ENCODE measurements at regions not wholly inside any gene's neighbourhood (a gene's known extent, or its start where the extent isn't known, plus 50 kb on each side); places are given as distances from the start of the nearest gene placed in this dataset.
"Not testable (repeated sequence)": the region's sequence is repeated elsewhere in the genome, so short reads cannot be mapped to it uniquely, and the experiment has no call there.

DNA sequence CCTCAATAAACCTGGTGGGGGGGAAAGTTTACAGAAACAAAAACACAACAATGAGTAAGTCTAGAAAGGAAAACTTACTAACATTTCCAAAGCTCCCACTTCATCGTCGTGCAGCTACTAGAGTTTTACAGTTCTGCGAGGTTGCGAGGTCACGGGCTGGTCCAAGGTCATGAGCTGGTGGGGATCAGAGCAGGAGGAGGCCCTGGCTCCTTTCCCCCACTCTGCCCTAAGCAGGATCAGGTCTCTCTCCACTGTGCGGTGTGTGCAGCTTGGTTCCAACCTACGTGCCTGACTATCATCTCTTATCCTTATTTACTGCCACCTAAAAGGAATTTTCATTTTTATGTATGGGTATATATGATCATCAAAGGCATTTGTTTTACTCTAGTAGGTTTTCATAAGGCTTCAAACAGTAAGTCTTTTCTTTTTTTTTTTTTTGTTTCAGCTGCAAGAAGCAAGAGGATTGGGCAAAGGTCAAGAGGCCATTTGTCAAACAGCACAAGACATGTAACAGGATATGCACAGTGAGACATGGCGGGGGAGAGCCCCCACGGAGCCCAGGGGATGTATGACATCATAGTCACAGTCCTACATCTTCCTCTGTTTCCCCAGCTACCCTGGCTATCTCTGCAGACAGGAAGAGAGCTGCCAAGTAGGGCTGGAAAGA is 76.6 kb upstream of the POMP start:
- H3K36me3 Mint-ChIP-seq (ENCODE audit: low read depth): no peaks in the 10 kb centered on the region
- no peaks in the 10 kb centered on the region for H3K9me3 Mint-ChIP-seq
- no peak overlapping the region for H3K27ac Mint-ChIP-seq
- H3K4me1 Mint-ChIP-seq (ENCODE audit: low read depth): peaks cover 15% of the 10 kb centered on the region
- H3K4me3 Mint-ChIP-seq: no peak overlapping the region
- peaks cover 8% of the 10 kb centered on the region for H3K27me3 Mint-ChIP-seq (ENCODE audit: low read depth)

DNA sequence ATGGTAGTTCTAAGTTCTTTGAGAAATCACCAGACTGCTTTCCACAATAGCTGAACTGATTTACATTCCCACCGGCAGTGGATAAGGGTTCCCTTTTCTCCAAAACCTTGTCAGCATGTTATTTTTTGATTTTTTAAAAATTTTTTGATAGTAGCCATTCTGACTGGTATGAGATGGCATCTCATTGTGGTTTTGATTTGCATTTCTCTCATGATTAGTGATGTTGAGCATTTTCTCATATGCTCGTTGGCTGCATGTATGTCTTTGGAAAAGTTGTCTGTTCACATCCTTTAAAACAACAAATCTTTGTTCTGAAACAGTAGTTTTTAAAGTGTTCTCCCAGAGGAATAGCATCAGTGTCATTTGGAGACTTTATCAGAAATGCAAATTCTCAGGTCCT is 77.5 kb upstream of the POMP start:
- Mint-ChIP-seq H3K4me3 (no peak overlapping the region), H3K4me1 (ENCODE audit: low read depth) (peaks cover 15% of the 10 kb centered on the region), H3K9me3 (no peaks in the 10 kb centered on the region), H3K27ac (no peak overlapping the region), H3K36me3 (ENCODE audit: low read depth) (no peaks in the 10 kb centered on the region), H3K27me3 (ENCODE audit: low read depth) (peaks cover 6% of the 10 kb centered on the region)

- Mint-ChIP-seq H3K27me3 (ENCODE audit: low read depth) (peaks cover 6% of the 10 kb centered on the region), H3K4me3 (no peak overlapping the region), H3K27ac (no peak overlapping the region), H3K9me3 (peaks cover 2% of the 10 kb centered on the region), H3K4me1 (ENCODE audit: low read depth) (peaks cover 11% of the 10 kb centered on the region), H3K36me3 (ENCODE audit: low read depth) (no peaks in the 10 kb centered on the region)
These were observed 79.2 kb upstream of the POMP start for GRCh38 chr13:28579736-28580135.

- Mint-ChIP-seq H3K4me3 (no peak overlapping the region), H3K9me3 (peaks cover 6% of the 10 kb centered on the region), H3K4me1 (ENCODE audit: low read depth) (peaks cover 15% of the 10 kb centered on the region), H3K27ac (no peak overlapping the region), H3K36me3 (ENCODE audit: low read depth) (peaks cover 3% of the 10 kb centered on the region), H3K27me3 (ENCODE audit: low read depth) (peaks cover 6% of the 10 kb centered on the region)
These were observed 79.6 kb upstream of the POMP start for GRCh38 chr13:28579322-28579721.

DNA sequence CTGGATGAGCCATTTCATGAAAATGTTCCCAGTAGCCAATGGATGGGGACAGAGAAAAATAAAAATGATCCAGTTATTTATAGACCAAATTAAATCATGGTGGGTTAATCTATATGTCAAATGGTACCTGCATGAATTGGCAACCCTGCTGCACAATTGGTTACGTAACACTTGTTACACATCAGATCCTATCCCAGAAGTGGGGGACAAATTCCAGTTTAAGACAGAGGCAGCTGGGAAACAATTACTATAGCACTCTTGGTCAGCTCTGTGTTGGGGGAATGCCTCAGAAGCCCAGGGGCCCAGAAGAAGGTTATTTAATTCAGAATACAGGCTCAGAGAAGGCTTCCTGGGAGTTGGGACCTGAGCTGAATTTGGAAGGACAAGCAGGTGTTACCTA is 81.1 kb upstream of the FLT1 start:
- Mint-ChIP-seq H3K27me3 (ENCODE audit: low read depth) (peaks cover 6% of the 10 kb centered on the region), H3K4me1 (ENCODE audit: low read depth) (peaks cover 7% of the 10 kb centered on the region), H3K4me3 (no peak overlapping the region), H3K27ac (no peak overlapping the region), H3K9me3 (peaks cover 9% of the 10 kb centered on the region), H3K36me3 (ENCODE audit: low read depth) (peaks cover 3% of the 10 kb centered on the region)

DNA sequence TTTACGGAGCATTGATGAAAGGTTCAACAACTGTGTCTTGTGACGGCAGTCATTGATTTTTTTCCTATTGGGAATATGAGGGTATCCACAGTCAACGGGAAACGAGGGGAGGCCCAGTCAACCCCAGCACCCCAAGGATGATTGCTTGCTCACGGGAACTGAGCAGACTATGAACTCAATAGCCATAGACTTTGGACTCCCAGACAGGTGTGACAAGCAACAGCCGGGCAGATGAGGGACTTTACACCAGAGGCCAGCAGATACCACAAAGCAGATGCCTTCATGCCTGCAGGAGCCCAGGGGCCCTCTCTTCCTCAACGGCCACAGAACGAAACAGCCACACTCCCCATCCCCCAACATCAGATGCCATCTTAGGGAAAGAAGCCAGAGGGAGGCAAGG is 80.3 kb upstream of the FLT1 start:
- Mint-ChIP-seq H3K4me3 (no peak overlapping the region), H3K9me3 (peaks cover 9% of the 10 kb centered on the region), H3K27me3 (ENCODE audit: low read depth) (peaks cover 6% of the 10 kb centered on the region), H3K27ac (no peak overlapping the region), H3K36me3 (ENCODE audit: low read depth) (peaks cover 3% of the 10 kb centered on the region), H3K4me1 (ENCODE audit: low read depth) (peaks cover 7% of the 10 kb centered on the region)

GRCh38 chr13:28574617-28575142 is 79.8 kb upstream of the FLT1 start:
- Mint-ChIP-seq H3K4me3 (no peak overlapping the region), H3K27ac (peak overlapping the region; percentile 75), H3K27me3 (ENCODE audit: low read depth) (peaks cover 6% of the 10 kb centered on the region), H3K9me3 (peaks cover 9% of the 10 kb centered on the region), H3K4me1 (ENCODE audit: low read depth) (peaks cover 7% of the 10 kb centered on the region), H3K36me3 (ENCODE audit: low read depth) (peaks cover 3% of the 10 kb centered on the region)

- peaks cover 7% of the 10 kb centered on the region for H3K4me1 Mint-ChIP-seq (ENCODE audit: low read depth)
- no peak overlapping the region for H3K27ac Mint-ChIP-seq
- H3K4me3 Mint-ChIP-seq: no peak overlapping the region
- H3K36me3 Mint-ChIP-seq (ENCODE audit: low read depth): peaks cover 3% of the 10 kb centered on the region
- peaks cover 6% of the 10 kb centered on the region for H3K27me3 Mint-ChIP-seq (ENCODE audit: low read depth)
- H3K9me3 Mint-ChIP-seq: peaks cover 9% of the 10 kb centered on the region
These were observed 78.9 kb upstream of the FLT1 start for GRCh38 chr13:28573595-28574373.

GRCh38 chr13:28572871-28573270 is 77.9 kb upstream of the FLT1 start:
- Mint-ChIP-seq H3K27me3 (ENCODE audit: low read depth) (peaks cover 4% of the 10 kb centered on the region), H3K27ac (no peak overlapping the region), H3K36me3 (ENCODE audit: low read depth) (peaks cover 3% of the 10 kb centered on the region), H3K4me1 (ENCODE audit: low read depth) (peaks cover 7% of the 10 kb centered on the region), H3K4me3 (no peak overlapping the region), H3K9me3 (peaks cover 9% of the 10 kb centered on the region)

GRCh38 chr13:28570356-28570755 is 75.4 kb upstream of the FLT1 start:
- H3K9me3 Mint-ChIP-seq; H3K27ac Mint-ChIP-seq; H3K27me3 Mint-ChIP-seq (ENCODE audit: low read depth); H3K4me3 Mint-ChIP-seq; H3K36me3 Mint-ChIP-seq (ENCODE audit: low read depth); H3K4me1 Mint-ChIP-seq (ENCODE audit: low read depth): not testable (repeated sequence)

DNA sequence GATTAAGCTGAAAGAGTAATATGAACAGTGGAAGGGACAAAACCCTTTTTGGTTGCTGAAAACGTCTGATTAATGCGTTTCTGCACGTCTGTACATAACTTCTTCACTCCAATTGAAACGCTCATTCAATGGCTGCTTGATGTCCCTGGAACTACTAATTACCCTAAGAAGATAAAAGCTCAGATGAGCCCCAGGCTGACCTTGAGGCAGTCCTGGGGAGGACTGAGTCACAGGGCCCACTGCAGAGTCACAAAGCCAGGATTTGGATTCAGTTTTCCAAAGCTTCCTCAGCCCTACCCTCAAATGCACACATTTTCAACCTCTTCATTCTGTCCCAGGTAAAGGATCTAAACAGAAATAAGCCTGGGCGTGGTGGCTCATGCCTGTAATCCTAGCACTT is 75.0 kb upstream of the FLT1 start:
- H3K27ac Mint-ChIP-seq: no peak overlapping the region
- peaks cover 9% of the 10 kb centered on the region for H3K9me3 Mint-ChIP-seq
- peaks cover 5% of the 10 kb centered on the region for H3K4me1 Mint-ChIP-seq (ENCODE audit: low read depth)
- H3K4me3 Mint-ChIP-seq: no peak overlapping the region
- H3K27me3 Mint-ChIP-seq (ENCODE audit: low read depth): no peaks in the 10 kb centered on the region
- H3K36me3 Mint-ChIP-seq (ENCODE audit: low read depth): peaks cover 3% of the 10 kb centered on the region

GRCh38 chr13:28568286-28568685 is 73.4 kb upstream of the FLT1 start:
- Mint-ChIP-seq H3K9me3 (no peaks in the 10 kb centered on the region), H3K27me3 (ENCODE audit: low read depth) (no peaks in the 10 kb centered on the region), H3K4me3 (no peak overlapping the region), H3K4me1 (ENCODE audit: low read depth) (no peaks in the 10 kb centered on the region), H3K36me3 (ENCODE audit: low read depth) (no peaks in the 10 kb centered on the region), H3K27ac (no peak overlapping the region)

GRCh38 chr13:28566891-28567290 is 72.0 kb upstream of the FLT1 start:
- Mint-ChIP-seq H3K27me3 (ENCODE audit: low read depth) (no peaks in the 10 kb centered on the region), H3K4me1 (ENCODE audit: low read depth) (no peaks in the 10 kb centered on the region), H3K36me3 (ENCODE audit: low read depth) (no peaks in the 10 kb centered on the region), H3K27ac (no peak overlapping the region), H3K9me3 (no peaks in the 10 kb centered on the region), H3K4me3 (no peak overlapping the region)

GRCh38 chr13:28566283-28566682 is 71.4 kb upstream of the FLT1 start:
- Mint-ChIP-seq H3K36me3 (ENCODE audit: low read depth) (no peaks in the 10 kb centered on the region), H3K27me3 (ENCODE audit: low read depth) (no peaks in the 10 kb centered on the region), H3K4me3 (no peak overlapping the region), H3K4me1 (ENCODE audit: low read depth) (no peaks in the 10 kb centered on the region), H3K27ac (no peak overlapping the region), H3K9me3 (no peaks in the 10 kb centered on the region)

DNA sequence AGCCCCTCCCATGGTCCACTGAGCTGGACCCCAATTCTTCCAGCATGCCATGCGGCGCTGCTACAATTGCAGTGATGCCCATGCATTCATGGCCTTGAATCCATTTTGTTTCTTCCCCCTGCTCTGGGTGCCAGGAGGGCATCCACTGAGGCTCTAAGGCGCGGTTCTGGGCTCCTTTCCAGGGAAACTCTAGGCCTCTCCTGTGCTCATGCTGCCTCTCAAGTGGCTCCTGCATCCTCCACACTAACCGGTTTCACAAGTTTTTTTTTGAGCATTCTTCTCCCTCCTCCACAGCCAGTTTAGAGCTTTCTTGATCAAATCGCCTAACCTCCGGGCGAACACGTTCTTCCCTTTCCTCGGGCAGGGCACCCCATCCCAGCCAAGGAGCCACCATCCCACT is 69.1 kb upstream of the FLT1 start:
- H3K4me3 Mint-ChIP-seq: no peak overlapping the region
- no peaks in the 10 kb centered on the region for H3K4me1 Mint-ChIP-seq (ENCODE audit: low read depth)
- no peaks in the 10 kb centered on the region for H3K9me3 Mint-ChIP-seq
- H3K36me3 Mint-ChIP-seq (ENCODE audit: low read depth): no peaks in the 10 kb centered on the region
- H3K27me3 Mint-ChIP-seq (ENCODE audit: low read depth): no peaks in the 10 kb centered on the region
- no peak overlapping the region for H3K27ac Mint-ChIP-seq
